ENCODE measurements at regions not wholly inside any gene's neighbourhood (a gene's known extent, or its start where the extent isn't known, plus 50 kb on each side); places are given as distances from the start of the nearest gene placed in this dataset.

DNA sequence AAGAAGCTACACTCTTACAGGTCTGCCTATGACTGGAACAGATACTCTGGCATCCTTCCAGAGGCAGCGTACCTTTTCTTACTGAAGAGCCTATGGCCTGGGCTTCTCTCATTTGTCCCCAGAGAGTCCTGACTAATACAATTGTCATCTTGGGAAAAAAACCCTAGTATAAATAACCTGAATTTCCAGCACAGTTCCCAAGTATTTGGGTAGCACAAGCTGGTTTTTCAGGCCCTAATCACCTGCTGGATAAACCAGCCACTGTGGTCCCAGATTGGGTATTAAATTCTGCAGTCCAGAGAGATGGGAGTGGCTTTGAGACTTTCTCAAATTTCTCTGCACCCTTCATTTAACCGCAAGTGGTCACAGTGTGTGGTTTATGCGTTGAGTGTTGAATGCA lies 186.8 kb upstream of the NEBL start:
- Histone ChIP-seq H3K36me3 (ENCODE audit: low read depth) (no peaks in the 10 kb centered on the region), H3F3A (ENCODE audit: insufficient read depth, low read depth) (peaks cover 13% of the 10 kb centered on the region), H4K20me1 (ENCODE audit: insufficient read depth) (no peaks in the 10 kb centered on the region), H3K9me3 (ENCODE audit: insufficient read depth, low read depth) (no peaks in the 10 kb centered on the region), H3K4me3 (no peak overlapping the region), H3K27me3 (ENCODE audit: insufficient read depth, low read depth) (no peaks in the 10 kb centered on the region), H3K27ac (peak overlapping the region; percentile 80), H3K9me2 (ENCODE audit: insufficient read depth) (no peaks in the 10 kb centered on the region), H2AFZ (no peak overlapping the region), H3K4me1 (replicated peaks; ENCODE audit: insufficient read depth) (peaks cover 21% of the 10 kb centered on the region), H3K4me2 (peak overlapping the region; percentile 57), H3K79me2 (ENCODE audit: low read depth) (no peaks in the 10 kb centered on the region)
- intact Hi-C loops (cut with micrococcal nuclease; ENCODE audit: unreplicated experiment): loop anchor here (1.0 to 10.0 kb wide), 5 partner anchors 88 to 448 kb away; partner anchors contain the start of gene MLLT10
- ChIA-PET POLR2A (ENCODE audit: unreplicated experiment) (interaction anchor here (0.6 to 1.1 kb wide), 4 partner anchors 13 to 406 kb away, joined by 4 to 9 read pairs (median 5); no protein-coding TSS in a partner anchor), CTCF (no interaction called here)
- no peak for TF ChIP-seq EZH2 (IDR thresholded peaks at IDR 0.05; ENCODE audit: low read depth)
- TF ChIP-seq, protein P1, sequence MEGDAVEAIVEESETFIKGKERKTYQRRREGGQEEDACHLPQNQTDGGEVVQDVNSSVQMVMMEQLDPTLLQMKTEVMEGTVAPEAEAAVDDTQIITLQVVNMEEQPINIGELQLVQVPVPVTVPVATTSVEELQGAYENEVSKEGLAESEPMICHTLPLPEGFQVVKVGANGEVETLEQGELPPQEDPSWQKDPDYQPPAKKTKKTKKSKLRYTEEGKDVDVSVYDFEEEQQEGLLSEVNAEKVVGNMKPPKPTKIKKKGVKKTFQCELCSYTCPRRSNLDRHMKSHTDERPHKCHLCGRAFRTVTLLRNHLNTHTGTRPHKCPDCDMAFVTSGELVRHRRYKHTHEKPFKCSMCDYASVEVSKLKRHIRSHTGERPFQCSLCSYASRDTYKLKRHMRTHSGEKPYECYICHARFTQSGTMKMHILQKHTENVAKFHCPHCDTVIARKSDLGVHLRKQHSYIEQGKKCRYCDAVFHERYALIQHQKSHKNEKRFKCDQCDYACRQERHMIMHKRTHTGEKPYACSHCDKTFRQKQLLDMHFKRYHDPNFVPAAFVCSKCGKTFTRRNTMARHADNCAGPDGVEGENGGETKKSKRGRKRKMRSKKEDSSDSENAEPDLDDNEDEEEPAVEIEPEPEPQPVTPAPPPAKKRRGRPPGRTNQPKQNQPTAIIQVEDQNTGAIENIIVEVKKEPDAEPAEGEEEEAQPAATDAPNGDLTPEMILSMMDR (conservative IDR thresholded peaks at IDR 0.05): no peak
- DNase-seq: peak; percentile 75 to 97
- no TSS peak for BruUV-seq (replicated peaks)

- Histone ChIP-seq H3K4me3 (no peak overlapping the region), H3K9me3 (ENCODE audit: insufficient read depth, low read depth) (no peaks in the 10 kb centered on the region), H3K27ac (no peak overlapping the region), H3K27me3 (ENCODE audit: insufficient read depth, low read depth) (no peaks in the 10 kb centered on the region), H3K9me2 (ENCODE audit: insufficient read depth) (no peaks in the 10 kb centered on the region), H4K20me1 (ENCODE audit: insufficient read depth) (no peaks in the 10 kb centered on the region), H3K36me3 (ENCODE audit: low read depth) (no peaks in the 10 kb centered on the region), H3K4me2 (no peak overlapping the region), H3K4me1 (replicated peaks; ENCODE audit: insufficient read depth) (peaks cover 21% of the 10 kb centered on the region), H2AFZ (no peak overlapping the region), H3F3A (ENCODE audit: insufficient read depth, low read depth) (peaks cover 13% of the 10 kb centered on the region), H3K79me2 (ENCODE audit: low read depth) (no peaks in the 10 kb centered on the region)
- POLR2A ChIA-PET (ENCODE audit: unreplicated experiment): no interaction called here
- no TSS peak for BruUV-seq (replicated peaks)
- intact Hi-C loops (cut with micrococcal nuclease; ENCODE audit: unreplicated experiment): loop anchor here (5.0 to 10.0 kb wide), 3 partner anchors 90 to 450 kb away; partner anchors contain the start of gene MLLT10
- no peak for DNase-seq
- TF ChIP-seq, protein P1 (conservative IDR thresholded peaks at IDR 0.05): no peak
- TF ChIP-seq EZH2 (IDR thresholded peaks at IDR 0.05; ENCODE audit: low read depth): no peak
- CTCF ChIA-PET: no interaction called here
These were observed 185.1 kb upstream of the NEBL start for GRCh38 chr10:21082206-21082605.

DNA sequence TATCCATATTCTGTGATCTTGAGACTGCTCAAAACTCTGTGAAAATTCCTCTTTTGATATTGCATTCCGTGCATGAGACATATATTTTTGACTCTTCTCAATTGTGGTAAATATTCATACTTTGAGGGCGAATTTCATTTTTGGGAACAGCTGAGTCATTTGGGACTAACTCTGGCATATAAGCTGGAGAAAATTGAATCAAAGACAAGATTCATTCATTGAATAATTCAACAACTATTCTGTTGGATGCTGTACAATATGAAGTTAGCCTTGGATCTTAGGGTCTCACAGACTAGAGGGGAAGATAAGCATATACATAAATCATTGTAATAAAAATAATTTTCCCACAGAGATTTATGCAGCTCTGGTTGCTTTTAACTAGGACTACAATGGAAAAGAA lies 183.2 kb upstream of the NEBL start:
- no peaks in the 10 kb centered on the region for H4K20me1 ChIP-seq (ENCODE audit: insufficient read depth)
- CTCF ChIA-PET: no interaction called here
- intact Hi-C loops (cut with micrococcal nuclease; ENCODE audit: unreplicated experiment): loop anchor here (5.0 to 10.0 kb wide), 3 partner anchors 92 to 452 kb away; partner anchors contain the start of gene MLLT10

More for the DNA sequence above, 183.2 kb upstream of the NEBL start:
- H3K79me2 ChIP-seq (ENCODE audit: low read depth): no peaks in the 10 kb centered on the region
- H3K4me3 ChIP-seq: no peak overlapping the region
- H3K27ac ChIP-seq: no peak overlapping the region
- no peaks in the 10 kb centered on the region for H3K9me3 ChIP-seq (ENCODE audit: insufficient read depth, low read depth)
- TF ChIP-seq, protein P1 (conservative IDR thresholded peaks at IDR 0.05): no peak
- no peak for TF ChIP-seq EZH2 (IDR thresholded peaks at IDR 0.05; ENCODE audit: low read depth)
- no peaks in the 10 kb centered on the region for H3K9me2 ChIP-seq (ENCODE audit: insufficient read depth)
- DNase-seq: no peak
- H3K36me3 ChIP-seq (ENCODE audit: low read depth): no peaks in the 10 kb centered on the region
- H2AFZ ChIP-seq: no peak overlapping the region
- H3K4me1 ChIP-seq (replicated peaks; ENCODE audit: insufficient read depth): peaks cover 21% of the 10 kb centered on the region
- BruUV-seq (replicated peaks): no TSS peak
- H3F3A ChIP-seq (ENCODE audit: insufficient read depth, low read depth): peaks cover 13% of the 10 kb centered on the region
- no peaks in the 10 kb centered on the region for H3K27me3 ChIP-seq (ENCODE audit: insufficient read depth, low read depth)
- no peak overlapping the region for H3K4me2 ChIP-seq
- POLR2A ChIA-PET (ENCODE audit: unreplicated experiment): interaction anchor here (0.6 kb wide), 1 partner anchor 17 kb away, joined by 4 read pairs; no protein-coding TSS in a partner anchor
